LNCAP (cell line): ENCODE measurements at regions not wholly inside any gene's neighbourhood (a gene's known extent, or its start where the extent isn't known, plus 50 kb on each side); places are given as distances from the start of the nearest gene placed in this dataset.
A peak's percentile ranks its signal among the peaks of the same experiment; 100 is the strongest.

Experiments used
- CTCF ChIP-seq: fragments of 450-650 bp; IDR thresholded peaks from 2 replicates; pipeline ENCODE4 v1.5.1; 2017; ENCODE audit warnings: mild to moderate bottlenecking

DNA sequence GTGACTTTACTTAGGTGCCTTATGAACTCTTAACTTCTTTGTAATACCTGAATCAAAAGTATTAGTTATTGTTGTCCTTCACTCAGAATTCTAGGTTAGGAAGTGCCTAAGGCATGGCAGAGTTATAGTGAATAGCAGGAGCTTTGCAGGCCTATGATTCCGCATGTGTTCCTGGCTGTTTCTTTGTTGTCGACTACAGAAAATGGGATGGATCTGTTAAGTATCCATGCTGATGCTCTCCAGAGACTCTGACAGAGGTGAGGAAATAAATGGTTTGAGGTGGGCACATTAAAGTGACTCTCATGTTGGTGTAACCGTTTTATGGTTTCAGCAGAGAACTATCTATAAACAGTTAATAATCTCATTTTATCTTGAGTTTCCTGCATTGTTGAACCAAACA, 1601.3 kb downstream of the PCDH7 start:
- TF ChIP-seq CTCF, result no peak

DNA sequence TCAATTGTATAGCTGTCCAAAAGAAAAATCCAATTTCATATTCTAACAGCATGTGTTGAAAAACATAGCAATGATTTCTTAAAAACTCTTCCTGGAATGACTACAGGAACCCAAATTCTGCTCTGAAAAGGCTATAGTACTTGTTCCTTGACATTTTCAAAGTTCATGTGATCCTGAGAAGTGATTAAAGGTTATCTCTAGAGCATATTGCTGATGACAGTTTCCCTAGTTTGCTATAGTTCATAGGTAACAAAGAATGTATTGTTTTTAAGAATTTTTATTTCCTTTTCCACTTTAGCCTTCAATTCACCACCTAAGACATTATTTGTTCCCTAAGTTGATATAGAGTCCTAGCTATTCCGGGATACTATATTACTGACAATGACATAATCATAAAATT, 1614.6 kb downstream of the PCDH7 start:
- no peak for TF ChIP-seq CTCF

DNA sequence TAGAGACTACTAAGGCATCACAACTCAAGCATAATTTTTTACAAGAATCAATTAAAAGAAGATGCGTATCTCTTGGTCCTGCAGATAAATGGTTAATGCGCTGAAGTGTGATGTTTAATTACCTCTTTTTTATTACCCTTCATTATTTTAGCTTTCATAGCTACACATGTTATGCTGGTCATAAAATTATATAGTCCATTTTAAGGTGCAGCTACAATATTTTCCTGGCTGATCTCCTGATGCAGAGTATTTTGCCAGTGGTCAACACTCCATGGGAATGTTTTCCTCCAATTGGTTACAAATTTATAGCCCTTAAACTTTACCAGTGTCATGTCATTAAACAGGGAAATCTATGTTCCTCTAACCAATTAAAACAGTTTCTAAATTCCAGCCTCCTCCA, 1617.2 kb downstream of the PCDH7 start:
- no peak for TF ChIP-seq CTCF

- TF ChIP-seq CTCF, result peak; percentile 27; the same call in 1 of the 2 replicates
Observed at GRCh38 chr4:32340591-32340990, 1620.4 kb downstream of the PCDH7 start.

DNA sequence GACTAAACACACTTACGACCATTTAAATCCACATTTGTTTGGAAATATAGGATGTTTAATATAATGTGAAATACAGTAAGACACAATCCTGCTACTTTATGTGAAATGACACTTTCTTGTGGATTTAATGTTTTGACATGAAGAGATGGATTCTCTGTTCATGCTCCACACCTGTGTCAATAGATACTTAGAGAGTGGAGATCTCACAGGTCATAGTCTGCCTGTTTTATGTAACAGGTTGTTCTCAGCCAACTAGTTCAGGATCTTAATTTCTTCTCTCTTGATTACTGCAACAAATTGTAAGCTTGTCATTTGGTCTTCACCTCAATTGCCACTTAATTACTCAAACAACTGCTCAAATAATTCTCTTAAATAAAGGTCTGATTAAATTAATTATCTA, 1621.2 kb downstream of the PCDH7 start:
- TF ChIP-seq CTCF, result no peak

GRCh38 chr4:32342054-32342453, 1621.9 kb downstream of the PCDH7 start:
- no peak for TF ChIP-seq CTCF

DNA sequence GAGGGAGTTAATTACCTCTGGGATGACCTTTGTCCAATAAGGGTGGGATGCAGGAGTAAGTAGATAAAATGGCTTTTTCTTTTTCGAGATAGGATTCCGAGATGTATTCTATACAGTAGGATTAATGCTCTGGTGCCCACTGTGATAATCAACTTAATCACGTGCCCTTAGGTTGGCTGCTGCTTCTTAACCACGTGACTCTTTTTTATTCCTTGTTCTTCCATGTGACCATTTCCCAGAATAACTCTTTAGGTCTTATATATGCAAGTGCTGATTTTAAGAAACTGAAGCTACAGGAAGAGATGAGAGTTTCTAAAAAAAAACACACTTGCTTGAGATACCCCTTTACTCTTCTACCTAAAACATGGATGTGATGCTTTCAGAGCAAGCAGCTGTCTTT, 1628.9 kb downstream of the PCDH7 start:
- TF ChIP-seq CTCF, result no peak

DNA sequence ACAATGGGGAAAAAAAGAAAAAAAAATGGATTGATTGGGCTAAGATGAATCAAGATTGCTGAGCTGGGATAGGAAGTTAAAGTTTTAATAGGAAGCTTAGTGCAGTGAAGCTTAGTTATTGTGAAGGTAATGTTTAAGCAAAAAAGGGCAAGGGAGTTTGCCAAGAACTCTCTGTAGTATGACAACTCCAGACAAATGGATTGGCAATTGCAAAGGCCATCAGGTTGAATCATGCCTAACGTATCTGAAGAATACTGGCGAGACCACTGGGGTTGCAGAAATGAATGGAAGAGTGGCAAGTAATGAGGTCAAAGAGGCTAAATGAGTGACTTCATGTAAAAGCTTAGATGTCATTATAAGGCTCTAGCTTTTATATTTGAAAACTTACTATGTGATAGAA, 1654.0 kb downstream of the PCDH7 start:
- no peak for TF ChIP-seq CTCF
